ENCODE measurements at regions not wholly inside any gene's neighbourhood (a gene's known extent, or its start where the extent isn't known, plus 50 kb on each side); places are given as distances from the start of the nearest gene placed in this dataset.

DNA sequence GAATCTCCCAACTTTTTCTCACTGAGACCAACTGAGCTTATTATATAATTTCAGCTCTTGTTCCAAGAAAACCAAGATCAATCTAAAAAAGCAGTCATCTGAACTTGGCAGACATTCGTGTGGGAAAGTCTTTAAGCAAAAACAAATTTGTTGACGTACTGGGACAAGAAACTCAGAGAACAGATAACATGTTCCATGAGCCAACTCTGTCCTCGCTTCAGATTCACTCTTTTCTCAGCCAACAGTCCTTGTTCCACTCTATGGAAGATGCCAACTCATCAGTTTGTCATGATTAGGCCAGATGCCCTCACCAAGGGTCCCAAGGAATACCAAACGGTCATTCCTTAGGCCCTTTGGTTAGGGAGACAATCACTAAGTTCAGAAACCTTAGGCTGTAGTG, 224.2 kb upstream of the CTAGE1 start:
- TF ChIP-seq CTCF (IDR thresholded peaks at IDR 0.05) (no peak), POLR2A (IDR thresholded peaks at IDR 0.05) (no peak)

All from esophagus squamous epithelium (tissue), 4 donors.